Ovary (tissue), 3 donors: ENCODE measurements at regions not wholly inside any gene's neighbourhood (a gene's known extent, or its start where the extent isn't known, plus 50 kb on each side); places are given as distances from the start of the nearest gene placed in this dataset.

Experiments
- CTCF ChIP-seq, 3 donors: fragments of 450-650 bp in 2 of 3; fragments of 200-600 bp in 1 of 3; IDR thresholded peaks; one replicate each; pipeline versions ENCODE4 v1.5.1 to v1.8.0; 2016 to 2022; ENCODE audit warnings: antibody characterized with exemption in 3 of 3, mild to moderate bottlenecking in 1 of 3
- EP300 ChIP-seq: sonication (generic); formaldehyde crosslinking; IDR thresholded peaks from one replicate; pipeline ENCODE4 v1.6.1; 2017; ENCODE audit warnings: antibody characterized with exemption
- POLR2A ChIP-seq: fragments of 450-650 bp; IDR thresholded peaks from one replicate; pipeline ENCODE4 v1.6.1; 2017; ENCODE audit warnings: antibody characterized with exemption, mild to moderate bottlenecking, moderate library complexity
- donor health status: DM: no; HTN: no; CAD: no.

GRCh38 chr22:25451480-25452114, 112.9 kb upstream of the GRK3 start:
- no peak for TF ChIP-seq CTCF (IDR thresholded peaks at IDR 0.05)
- TF ChIP-seq EP300, result no peak
- TF ChIP-seq POLR2A, result no peak
